Posterior vena cava (tissue), 2 donors: ENCODE measurements at regions not wholly inside any gene's neighbourhood (a gene's known extent, or its start where the extent isn't known, plus 50 kb on each side); places are given as distances from the start of the nearest gene placed in this dataset.

Experiments
- DNase-seq: peaks from one replicate; pipeline ENCODE4 v3.0.0-alpha.2; 2020; ENCODE audit warnings: low spot score
- intact Hi-C, 2 donors: fragments of 100-400 bp; cut with DNase I; formaldehyde crosslinking; loops; one replicate each; pipeline versions ENCODE4 v1.14.1 to v1.14.2; 2022 to 2023
- donor health status: DM: yes; HTN: yes; CAD: no.
- donor health status: DM: yes; HTN: yes; CAD: no.

DNA sequence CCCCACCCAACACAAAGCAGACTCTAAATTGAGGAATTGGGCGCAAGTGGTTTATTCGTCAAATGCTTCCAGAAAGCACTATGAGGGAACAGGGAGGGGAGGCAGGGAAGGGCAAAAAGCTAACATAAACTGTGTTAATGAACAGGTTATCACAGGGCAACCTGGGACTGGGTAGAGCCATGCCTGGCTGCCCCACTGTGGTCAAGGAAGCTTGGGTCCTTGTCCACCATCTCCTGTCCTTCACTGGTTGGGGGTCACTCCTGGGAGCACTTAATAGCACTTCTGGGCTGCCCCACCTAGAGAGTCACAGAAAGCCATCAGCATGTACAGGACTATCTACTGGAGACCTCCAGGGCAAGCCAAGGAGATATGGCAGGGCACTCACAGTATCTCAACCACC, 102.3 kb downstream of the LINC00237 start:
- no peak for DNase-seq
- intact Hi-C loops: no loop called here

DNA sequence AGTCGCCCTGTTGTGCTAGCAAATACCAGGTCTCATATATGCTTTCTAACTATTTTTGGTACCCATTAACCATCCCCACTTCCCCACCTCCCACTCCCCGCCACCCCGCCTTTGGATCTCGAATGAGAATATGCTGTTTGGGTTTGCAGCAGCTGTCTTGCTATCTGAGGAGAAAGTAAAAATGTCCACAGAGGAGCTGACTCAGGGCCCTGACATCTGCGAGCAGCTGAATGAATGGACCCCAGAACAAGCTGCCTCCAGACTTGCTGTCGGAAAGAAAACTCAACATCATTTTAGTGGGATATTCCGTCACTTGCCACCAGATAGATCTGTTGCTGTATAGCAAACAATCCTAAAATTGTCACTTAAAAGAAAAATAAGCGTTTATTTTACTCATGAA, 103.7 kb downstream of the LINC00237 start:
- no peak for DNase-seq
- intact Hi-C loops: no loop called here

DNA sequence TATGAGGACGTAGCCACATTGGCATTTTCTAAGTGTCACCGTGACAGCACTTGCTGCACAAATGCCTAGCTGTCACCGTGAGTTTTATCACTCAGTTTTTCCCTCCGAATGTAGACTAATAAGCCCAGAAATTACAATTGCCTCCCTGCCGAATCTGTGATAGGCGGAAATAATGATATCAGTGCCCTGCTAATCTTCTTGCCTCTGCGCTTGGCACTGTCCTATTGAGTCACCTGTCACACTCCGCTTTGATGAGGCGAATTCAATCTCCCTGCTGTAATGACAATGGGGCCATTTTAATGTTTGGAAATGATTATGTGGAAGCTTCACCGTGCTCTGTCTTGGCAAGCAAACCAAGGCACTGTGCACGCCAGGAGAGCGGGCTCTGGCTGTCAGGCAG, 112.8 kb downstream of the LINC00237 start:
- intact Hi-C loops: no loop called here
- DNase-seq: no peak

DNA sequence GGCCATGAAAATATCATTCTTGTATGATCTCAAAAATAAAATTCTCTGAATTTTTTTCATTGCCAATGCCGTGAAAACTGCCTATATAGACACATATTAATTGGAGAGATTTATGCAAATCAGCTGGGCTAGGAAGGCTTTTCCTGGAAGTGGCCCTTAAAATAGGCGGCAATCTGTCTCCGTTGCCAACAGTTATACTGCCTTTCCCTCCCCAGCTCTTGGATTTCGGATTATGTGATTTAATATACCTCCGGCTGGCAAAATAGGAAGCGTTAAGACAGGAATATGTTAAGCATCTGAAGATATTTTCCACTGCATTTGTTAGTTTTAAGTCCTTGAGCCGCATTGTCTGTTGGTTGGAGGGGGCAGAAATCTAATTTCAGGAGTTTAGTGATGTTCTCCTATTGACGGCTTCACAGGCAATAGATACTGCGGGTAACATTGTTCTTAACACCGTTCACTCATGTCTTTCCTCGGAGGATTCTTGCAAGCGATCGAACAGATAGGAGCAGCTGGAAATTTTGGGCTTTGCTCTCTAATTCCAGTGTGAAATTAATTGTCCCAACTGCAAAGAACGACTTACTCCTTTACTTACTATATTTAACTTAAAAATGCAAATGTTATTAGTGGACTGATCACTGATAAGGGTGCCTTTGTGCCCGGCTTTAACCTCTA, 113.3 kb downstream of the LINC00237 start:
- intact Hi-C loops: no loop called here
- DNase-seq: no peak

DNA sequence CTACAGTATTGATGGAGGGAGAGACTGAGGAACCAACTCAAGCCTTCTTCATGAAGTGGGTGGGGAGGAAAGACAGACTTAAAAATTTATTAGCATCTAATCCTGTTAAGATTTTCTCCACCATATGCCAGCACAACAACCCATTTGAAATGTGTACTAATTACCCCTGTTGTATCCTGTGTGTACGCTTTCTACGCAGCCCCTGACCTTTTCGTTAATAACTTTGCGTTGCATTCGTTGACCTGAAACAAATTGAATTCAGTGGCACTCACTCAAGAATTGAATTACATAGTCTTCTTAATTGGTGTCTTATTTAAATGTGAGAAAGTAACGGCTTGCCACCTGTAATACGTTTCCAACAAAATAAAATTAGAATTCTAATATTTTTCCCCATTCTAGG, 113.9 kb downstream of the LINC00237 start:
- intact Hi-C loops: no loop called here
- DNase-seq: no peak

DNA sequence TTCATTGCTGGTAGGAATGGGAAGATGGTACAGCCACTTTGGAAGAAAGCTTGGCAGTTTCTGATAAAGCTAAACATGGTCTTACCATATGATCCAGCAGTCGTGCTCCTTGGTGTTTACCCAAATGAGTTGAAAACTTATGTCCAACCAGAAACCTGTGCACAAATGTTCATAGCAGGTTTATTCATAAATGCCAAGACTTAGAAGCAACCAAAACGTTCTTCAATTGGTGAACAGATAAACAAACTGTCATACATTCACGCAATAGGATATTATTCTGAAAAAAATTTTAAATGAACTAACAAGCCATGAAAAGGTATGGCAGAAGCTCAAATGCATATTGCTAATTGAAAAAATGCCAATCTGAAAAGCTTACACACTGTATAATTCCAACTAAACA, 117.1 kb downstream of the LINC00237 start:
- intact Hi-C loops: no loop called here
- no peak for DNase-seq

DNA sequence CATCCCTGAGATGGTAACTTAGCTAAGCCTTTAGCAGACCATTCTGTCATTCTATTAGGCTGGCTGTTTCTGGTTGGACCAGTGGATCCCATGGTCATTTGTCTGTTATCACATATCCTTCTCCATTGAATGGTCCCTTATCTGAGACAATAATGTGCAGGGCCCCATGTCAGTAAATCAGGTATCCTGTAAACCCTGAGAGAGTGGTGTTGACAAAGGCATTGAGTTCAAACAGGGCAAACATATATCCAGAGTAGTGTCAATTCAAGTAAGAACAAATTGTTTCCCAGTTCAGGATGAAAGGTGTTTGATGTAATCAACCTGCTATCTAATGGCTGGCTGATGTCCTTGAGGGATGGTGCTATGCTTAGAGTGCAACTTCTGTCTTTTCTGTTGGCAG, 126.2 kb downstream of the LINC00237 start:
- DNase-seq: no peak
- intact Hi-C loops: no loop called here

DNA sequence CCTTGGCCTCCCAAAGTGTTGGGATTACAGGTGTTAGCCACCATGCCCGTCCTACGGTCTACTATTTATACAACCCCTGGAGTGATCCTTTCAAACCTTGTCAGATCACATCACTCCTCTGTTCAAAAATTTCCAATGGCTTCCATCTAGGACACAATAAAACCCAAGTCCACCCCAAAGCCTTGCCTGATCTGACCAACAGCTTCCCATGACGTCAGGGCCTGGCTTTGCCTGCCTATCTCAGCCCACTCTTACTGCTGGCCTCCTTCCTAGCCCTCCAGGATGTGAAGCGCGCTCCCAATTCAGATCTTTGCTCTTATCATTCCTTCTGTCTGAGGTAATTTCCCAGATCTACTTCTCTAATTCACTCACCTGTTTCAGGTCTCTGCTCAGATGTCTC, 128.4 kb downstream of the LINC00237 start:
- intact Hi-C loops: loop anchor here in 1 of 2 donors (1.0 kb wide), 1 partner anchor 47 kb away; no protein-coding TSS in a partner anchor
- DNase-seq: no peak

DNA sequence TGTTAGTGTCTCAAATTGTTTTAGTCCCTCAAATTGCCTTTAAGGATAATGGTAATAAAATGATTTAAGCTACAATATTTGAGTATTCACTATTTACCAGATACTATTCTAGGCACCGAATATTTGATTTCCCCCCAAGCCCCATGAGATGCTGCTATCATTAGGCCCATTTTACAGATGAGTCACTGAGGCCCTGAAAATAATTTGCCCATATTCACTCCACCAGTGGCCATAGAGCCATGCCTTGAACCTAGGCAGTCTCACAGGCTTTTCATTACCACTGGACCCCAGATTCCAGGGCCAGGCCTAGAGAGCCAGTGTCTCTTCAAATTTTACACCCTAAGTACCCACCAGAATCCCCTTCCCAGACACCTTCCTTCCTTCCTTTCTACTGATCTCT, 133.7 kb downstream of the LINC00237 start:
- DNase-seq: no peak
- intact Hi-C loops: no loop called here

DNA sequence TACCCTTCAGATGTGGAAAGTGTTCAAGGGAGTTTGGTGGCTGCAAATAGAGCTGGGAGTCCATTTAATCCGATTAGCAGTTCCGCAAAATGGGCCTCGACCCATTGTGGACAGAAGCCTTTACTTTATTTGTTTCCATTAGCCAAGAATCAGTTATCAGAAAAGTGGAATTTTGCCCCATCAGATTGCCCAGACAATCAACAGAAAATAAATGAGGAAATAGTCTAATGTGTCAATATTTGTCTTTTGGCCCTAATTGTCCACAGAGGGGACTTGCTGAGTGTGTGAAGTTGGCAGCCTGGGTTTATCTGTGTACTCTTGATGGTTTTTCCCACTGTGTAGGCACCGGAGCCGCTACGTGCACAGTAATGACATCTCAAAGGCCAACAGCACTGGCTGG, 134.3 kb downstream of the LINC00237 start:
- intact Hi-C loops: no loop called here
- DNase-seq: no peak

DNA sequence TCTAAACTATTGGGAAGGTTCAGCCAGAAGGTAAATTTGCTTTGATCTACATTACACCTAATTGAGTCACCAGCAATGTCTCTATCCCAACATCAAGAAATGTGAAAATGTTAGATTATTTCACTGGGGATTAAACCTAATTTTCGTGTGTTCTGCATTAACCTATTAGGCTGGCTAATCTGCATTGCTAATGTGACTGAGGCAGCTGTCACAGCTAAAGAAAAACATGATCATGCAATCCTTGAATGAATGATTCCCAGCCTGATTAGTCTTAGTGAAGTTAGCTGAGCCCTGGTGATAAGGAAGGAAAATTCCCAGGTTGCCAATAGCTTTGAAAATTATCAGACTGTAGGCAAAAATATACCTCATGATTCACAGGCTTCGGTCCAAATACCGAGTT, 135.3 kb downstream of the LINC00237 start:
- intact Hi-C loops: no loop called here

DNA sequence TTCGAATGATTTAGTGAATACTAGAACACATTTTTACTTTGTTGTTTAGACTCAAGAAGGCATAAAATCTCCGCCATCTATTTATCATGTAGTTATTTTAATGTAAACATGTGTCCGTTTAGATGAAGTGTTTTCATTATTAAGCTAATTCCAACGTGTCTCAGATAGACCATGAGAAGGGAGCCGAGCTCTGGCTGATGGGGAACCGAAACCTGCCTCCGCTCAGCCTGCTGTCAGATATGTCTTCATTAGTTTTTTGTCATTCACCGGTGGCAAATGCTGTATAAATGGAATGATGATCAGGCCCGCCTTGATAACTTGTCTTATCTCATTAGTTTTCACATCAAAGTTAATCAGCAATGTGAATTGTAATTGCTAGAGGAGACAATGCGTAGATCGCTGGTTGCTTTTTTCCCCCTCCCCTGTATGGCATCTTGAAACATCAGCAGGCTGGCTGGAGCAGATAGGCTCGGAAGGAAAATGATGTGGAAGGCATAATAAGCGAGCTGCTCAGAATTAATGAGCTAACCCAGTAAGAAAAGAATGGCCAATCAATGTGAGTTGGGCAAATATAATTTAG, 136.4 kb downstream of the LINC00237 start:
- intact Hi-C loops: no loop called here

More for the DNA sequence above, 135.3 kb downstream of the LINC00237 start:
- DNase-seq: no peak

DNA sequence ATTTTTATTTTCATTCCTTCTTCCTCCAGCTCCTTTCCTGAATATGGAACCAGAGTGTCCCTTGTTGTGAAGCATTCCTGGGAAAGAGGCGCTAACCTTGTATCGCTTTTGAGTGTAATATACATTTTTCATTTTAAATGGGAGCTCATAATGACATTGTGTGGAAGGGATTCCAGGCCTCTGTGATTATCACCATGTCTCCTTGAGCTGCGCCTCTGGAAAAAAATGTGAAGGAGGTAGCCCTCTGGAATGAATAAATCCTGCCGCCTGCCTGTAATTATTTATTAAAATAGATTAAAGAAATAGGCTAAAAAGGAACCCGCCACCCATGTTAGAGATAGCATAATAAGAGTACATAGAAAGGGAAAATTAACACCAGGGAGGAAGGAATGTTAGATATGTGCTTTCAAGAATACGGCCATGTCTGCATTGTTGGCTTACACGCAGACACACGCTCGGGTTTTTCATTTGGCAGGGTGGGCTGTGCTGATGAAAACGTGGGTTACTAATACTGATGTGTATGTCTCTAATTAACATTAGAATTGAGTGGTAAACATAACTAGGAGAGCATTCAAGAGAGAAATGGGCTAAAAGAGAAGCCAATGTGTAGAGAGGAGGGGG, 138.5 kb downstream of the LINC00237 start:
- no peak for DNase-seq
- intact Hi-C loops: no loop called here

More for the DNA sequence above, 136.4 kb downstream of the LINC00237 start:
- no peak for DNase-seq

DNA sequence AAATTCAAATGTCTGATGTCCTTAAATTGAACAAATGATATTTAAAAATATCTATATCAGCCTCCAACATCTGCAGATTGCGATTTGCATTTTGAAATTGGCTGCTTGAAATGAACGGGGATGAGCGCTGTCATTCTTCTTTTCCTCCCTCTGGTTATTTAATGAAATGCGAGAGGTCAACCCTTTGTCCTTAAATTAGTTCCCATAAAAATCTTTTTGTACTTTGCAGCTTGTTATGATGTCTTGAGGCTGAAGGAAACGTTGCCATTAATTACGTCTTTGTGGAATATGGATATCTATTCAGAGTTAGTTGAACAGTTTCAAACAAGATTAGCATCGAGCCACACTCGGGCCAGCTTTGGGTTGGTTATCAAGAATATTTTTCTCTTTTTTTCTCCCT, 140.0 kb downstream of the LINC00237 start:
- intact Hi-C loops: no loop called here
- no peak for DNase-seq

DNA sequence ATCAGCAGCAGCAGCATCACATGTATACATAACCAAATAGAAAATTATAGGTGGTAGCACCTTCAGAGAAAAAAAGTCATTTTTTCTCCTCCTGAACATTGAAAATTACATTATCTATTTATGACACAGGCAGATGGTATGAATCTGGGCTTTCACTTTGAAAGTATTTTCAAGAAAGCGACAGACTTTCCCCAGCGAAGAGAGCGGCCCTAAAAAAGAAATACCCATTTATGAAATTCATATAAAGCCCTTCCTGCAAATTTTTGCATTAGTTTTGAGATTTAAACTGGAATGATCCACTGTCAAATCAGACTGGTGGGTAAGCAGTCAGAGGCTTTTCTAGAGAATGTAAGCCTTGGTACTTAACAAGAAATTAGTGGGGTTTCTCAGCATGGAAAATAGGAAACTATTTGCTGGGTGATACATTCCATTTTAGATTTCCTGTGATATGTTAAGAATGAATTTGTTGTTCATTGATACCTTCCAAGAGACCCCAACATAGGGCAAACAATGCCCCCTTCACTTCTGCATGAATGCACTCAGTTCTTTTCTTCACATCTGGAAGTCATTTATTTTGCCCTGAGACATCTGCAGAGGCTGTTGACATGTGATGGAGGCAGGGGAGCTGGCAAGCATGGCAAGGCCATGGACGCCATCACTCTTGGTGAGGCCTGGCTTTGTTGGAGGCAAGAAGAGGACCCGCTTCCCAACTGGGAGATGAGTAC, 147.0 kb downstream of the LINC00237 start:
- no peak for DNase-seq
- intact Hi-C loops: no loop called here

DNA sequence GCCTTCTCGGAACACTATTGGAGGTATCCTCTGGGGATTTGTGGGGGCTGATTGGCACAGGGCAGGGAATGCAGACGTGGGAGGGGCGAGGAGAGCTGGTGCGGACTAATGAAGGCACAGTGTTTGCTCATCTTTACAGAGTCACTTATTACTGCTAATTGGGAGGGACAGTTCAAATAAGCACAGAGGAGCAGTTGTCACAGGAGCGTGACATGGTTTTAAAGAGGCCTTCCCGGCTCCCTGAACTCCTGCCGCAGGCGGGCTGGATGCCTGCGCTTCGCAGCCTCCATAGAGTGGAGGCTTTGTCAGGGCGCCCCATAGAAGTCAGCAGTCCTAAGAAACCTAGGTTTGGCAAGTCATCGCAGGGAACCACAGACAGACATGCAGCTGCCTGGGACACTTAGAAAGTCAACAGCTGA, 149.6 kb downstream of the LINC00237 start:
- no peak for DNase-seq
- intact Hi-C loops: no loop called here

DNA sequence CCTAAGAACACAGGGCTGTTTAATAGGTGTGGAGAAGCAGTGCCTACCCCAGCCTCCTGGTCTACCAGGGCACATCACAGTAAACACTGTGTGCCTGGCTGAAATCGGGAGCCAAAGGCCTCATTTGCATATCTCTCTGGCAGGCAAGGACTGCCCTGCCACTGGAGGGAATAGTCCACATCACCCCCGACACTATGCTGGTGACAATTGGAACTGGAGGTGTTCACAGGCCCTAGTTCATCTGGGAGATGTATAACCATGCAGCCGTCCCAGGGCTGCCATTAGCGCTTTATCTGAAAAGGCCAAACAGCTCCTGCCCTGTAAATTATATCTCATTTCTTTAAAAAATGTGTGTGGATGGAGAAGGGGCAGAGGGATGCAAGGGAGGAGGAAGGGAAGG, 150.3 kb downstream of the LINC00237 start:
- intact Hi-C loops: no loop called here

DNA sequence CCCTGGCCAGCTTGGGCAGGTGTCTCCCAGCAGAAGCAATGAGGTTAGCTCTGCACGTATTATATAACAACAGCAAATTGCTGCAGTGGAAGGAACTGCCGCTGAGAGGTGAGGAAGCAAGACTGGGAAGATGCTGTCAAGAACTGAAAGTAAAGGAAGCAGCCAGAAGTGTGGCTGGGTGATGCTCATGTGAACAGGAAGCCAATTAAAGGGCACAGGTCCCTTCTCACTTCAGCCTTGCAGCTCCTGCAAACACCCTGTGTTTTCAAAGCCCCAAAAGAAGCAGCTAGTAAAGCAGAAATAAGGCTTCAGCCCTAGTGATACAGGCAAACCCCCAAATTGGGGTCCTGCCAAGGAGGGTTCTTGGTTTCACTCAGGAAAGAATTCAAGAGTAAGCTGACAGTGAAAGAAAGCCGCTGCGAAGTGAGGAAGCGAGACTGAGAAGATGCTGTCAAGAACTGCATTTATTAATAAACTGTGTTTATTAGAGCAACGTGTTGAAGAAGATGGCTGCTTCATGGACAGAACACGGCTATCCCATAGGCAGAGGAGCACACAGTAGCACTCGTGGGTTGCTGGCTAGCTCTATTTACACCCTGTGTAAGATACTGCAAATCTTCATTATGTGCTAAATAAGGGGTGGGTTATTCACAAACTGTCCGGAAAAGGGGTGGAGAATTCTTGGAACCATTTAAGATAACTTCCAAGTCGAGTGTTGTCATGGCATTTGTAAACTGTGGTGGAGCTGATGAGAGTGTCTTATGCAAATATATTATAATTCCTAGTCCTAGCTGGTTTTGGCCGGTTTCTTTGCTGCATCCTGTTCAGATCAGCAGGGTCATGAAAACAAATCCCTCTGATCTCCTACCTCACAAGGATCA, 152.2 kb downstream of the LINC00237 start:
- intact Hi-C loops: no loop called here
- no peak for DNase-seq

More for the DNA sequence above, 150.3 kb downstream of the LINC00237 start:
- DNase-seq: no peak

DNA sequence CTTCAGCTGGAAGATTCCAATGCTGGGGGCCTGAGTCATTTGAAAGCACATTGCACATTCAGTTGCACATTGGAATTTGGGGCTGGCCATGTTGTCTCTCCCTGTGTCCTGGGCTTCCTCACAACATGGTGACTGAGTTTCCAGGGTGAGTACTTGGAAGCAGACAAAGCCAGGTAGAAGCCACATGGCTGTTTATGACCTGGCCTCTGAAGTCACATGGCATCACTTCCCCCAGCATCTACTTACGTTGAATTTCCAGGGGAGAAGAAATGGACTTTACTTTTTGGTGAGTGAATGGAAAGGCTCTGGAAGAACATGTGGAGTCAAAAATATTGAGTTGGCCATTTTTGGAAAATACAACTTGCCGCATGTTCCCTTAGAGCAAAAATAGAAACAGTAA, 155.5 kb downstream of the LINC00237 start:
- intact Hi-C loops: no loop called here
- no peak for DNase-seq
